ENCODE measurements at regions not wholly inside any gene's neighbourhood (a gene's known extent, or its start where the extent isn't known, plus 50 kb on each side); places are given as distances from the start of the nearest gene placed in this dataset.
"Not testable (repeated sequence)": the region's sequence is repeated elsewhere in the genome, so short reads cannot be mapped to it uniquely, and the experiment has no call there.

DNA sequence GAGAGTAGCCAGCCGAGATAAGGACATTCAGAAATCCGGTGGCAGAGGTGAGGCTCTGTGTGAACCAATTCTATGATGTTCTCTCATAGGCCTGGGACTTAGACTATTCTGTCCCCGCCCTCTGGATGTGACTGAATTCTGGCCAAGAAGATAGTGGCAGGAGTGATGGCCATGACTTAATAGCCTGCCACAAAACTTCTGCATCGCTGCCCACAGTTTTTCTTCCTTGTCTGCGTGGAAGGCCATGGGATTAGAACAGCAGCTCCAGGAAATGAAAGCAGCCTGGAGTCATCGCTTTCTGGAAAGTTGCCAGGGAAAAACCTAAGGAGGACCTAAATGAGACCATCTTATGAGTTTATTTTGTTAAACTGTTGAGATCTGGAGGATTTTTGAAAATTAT lies 134.7 kb downstream of the F11 start:
- Histone ChIP-seq H3K4me3 (ENCODE audit: low read length) (no peak overlapping the region), H3K9me3 (ENCODE audit: control insufficient read depth, insufficient read depth, low read length) (no peaks in the 10 kb centered on the region), H3K27ac (ENCODE audit: low read depth, low read length) (no peak overlapping the region), H3K4me2 (ENCODE audit: low read length) (no peak overlapping the region), H4K20me1 (ENCODE audit: control insufficient read depth, insufficient read depth, low read depth, low read length) (no peaks in the 10 kb centered on the region), H3K79me2 (ENCODE audit: control insufficient read depth, low read length) (no peaks in the 10 kb centered on the region), H3F3A (ENCODE audit: control insufficient read depth, insufficient read depth) (no peaks in the 10 kb centered on the region), H3K4me1 (ENCODE audit: control insufficient read depth, low read length) (no peaks in the 10 kb centered on the region), H3K9me2 (replicated peaks; ENCODE audit: control insufficient read depth, low read length) (no peaks in the 10 kb centered on the region), H3K36me3 (ENCODE audit: control insufficient read depth, low read length) (no peaks in the 10 kb centered on the region), H3K27me3 (ENCODE audit: control insufficient read depth, low read length) (no peaks in the 10 kb centered on the region)
- TF ChIP-seq EZH2phosphoT487 (IDR thresholded peaks at IDR 0.05; ENCODE audit: borderline replicate concordance, low read length), result no peak
- no peak for TF ChIP-seq CTCF (IDR thresholded peaks at IDR 0.05; ENCODE audit: low read depth, low read length, poor library complexity, severe bottlenecking)

- no peak overlapping the region for H3K27ac ChIP-seq (ENCODE audit: low read depth, low read length)
- no peaks in the 10 kb centered on the region for H3F3A ChIP-seq (ENCODE audit: control insufficient read depth, insufficient read depth)
- H3K4me3 ChIP-seq (ENCODE audit: low read length), result no peak overlapping the region
- no peaks in the 10 kb centered on the region for H4K20me1 ChIP-seq (ENCODE audit: control insufficient read depth, insufficient read depth, low read depth, low read length)
- H3K9me3 ChIP-seq (ENCODE audit: control insufficient read depth, insufficient read depth, low read length), result no peaks in the 10 kb centered on the region
- H3K27me3 ChIP-seq (ENCODE audit: control insufficient read depth, low read length), result no peaks in the 10 kb centered on the region
- TF ChIP-seq EZH2phosphoT487 (IDR thresholded peaks at IDR 0.05; ENCODE audit: borderline replicate concordance, low read length) (no peak), CTCF (IDR thresholded peaks at IDR 0.05; ENCODE audit: low read depth, low read length, poor library complexity, severe bottlenecking) (no peak)
- H3K4me2 ChIP-seq (ENCODE audit: low read length), result no peak overlapping the region
- H3K9me2 ChIP-seq (replicated peaks; ENCODE audit: control insufficient read depth, low read length), result no peaks in the 10 kb centered on the region
- no peaks in the 10 kb centered on the region for H3K79me2 ChIP-seq (ENCODE audit: control insufficient read depth, low read length)
- H3K4me1 ChIP-seq (ENCODE audit: control insufficient read depth, low read length), result no peaks in the 10 kb centered on the region
- H3K36me3 ChIP-seq (ENCODE audit: control insufficient read depth, low read length), result no peaks in the 10 kb centered on the region
Measured at GRCh38 chr4:186392017-186392416, 126.0 kb downstream of the F11 start.

- H3K27ac ChIP-seq (ENCODE audit: low read depth, low read length); H3K79me2 ChIP-seq (ENCODE audit: control insufficient read depth, low read length); H3K27me3 ChIP-seq (ENCODE audit: control insufficient read depth, low read length); H3K9me2 ChIP-seq (replicated peaks; ENCODE audit: control insufficient read depth, low read length); H3K9me3 ChIP-seq (ENCODE audit: control insufficient read depth, insufficient read depth, low read length); H4K20me1 ChIP-seq (ENCODE audit: control insufficient read depth, insufficient read depth, low read depth, low read length); H3F3A ChIP-seq (ENCODE audit: control insufficient read depth, insufficient read depth); H3K36me3 ChIP-seq (ENCODE audit: control insufficient read depth, low read length); H3K4me3 ChIP-seq (ENCODE audit: low read length); H3K4me1 ChIP-seq (ENCODE audit: control insufficient read depth, low read length); H3K4me2 ChIP-seq (ENCODE audit: low read length): not testable (repeated sequence)
Measured at GRCh38 chr4:186384328-186384727, 118.3 kb downstream of the F11 start.

- TF ChIP-seq CTCF (IDR thresholded peaks at IDR 0.05; ENCODE audit: low read depth, low read length, poor library complexity, severe bottlenecking) (no peak), EZH2phosphoT487 (IDR thresholded peaks at IDR 0.05; ENCODE audit: borderline replicate concordance, low read length) (no peak)
- Histone ChIP-seq H3K4me3 (ENCODE audit: low read length) (no peak overlapping the region), H3K36me3 (ENCODE audit: control insufficient read depth, low read length) (no peaks in the 10 kb centered on the region), H3F3A (ENCODE audit: control insufficient read depth, insufficient read depth) (no peaks in the 10 kb centered on the region), H3K27ac (ENCODE audit: low read depth, low read length) (no peak overlapping the region), H3K27me3 (ENCODE audit: control insufficient read depth, low read length) (no peaks in the 10 kb centered on the region), H3K9me2 (replicated peaks; ENCODE audit: control insufficient read depth, low read length) (no peaks in the 10 kb centered on the region), H3K4me1 (ENCODE audit: control insufficient read depth, low read length) (no peaks in the 10 kb centered on the region), H3K79me2 (ENCODE audit: control insufficient read depth, low read length) (no peaks in the 10 kb centered on the region), H3K4me2 (ENCODE audit: low read length) (no peak overlapping the region), H4K20me1 (ENCODE audit: control insufficient read depth, insufficient read depth, low read depth, low read length) (no peaks in the 10 kb centered on the region), H3K9me3 (ENCODE audit: control insufficient read depth, insufficient read depth, low read length) (peaks cover 9% of the 10 kb centered on the region; the same call in 1 of the 2 replicates)
Measured at GRCh38 chr4:186368281-186368680, 102.3 kb downstream of the F11 start.
